ENCODE measurements at regions not wholly inside any gene's neighbourhood (a gene's known extent, or its start where the extent isn't known, plus 50 kb on each side); places are given as distances from the start of the nearest gene placed in this dataset.
"Not testable (repeated sequence)": the region's sequence is repeated elsewhere in the genome, so short reads cannot be mapped to it uniquely, and the experiment has no call there.

GRCh38 chrX:125533352-125533751, 213.7 kb downstream of the TEX13C start:
- TF ChIP-seq CTCF (IDR thresholded peaks at IDR 0.05; ENCODE audit: borderline replicate concordance, insufficient read depth, low read depth, low read length) = no peak

GRCh38 chrX:125544031-125544660, 224.5 kb downstream of the TEX13C start:
- no peak for TF ChIP-seq CTCF (IDR thresholded peaks at IDR 0.05; ENCODE audit: borderline replicate concordance, insufficient read depth, low read depth, low read length)
- no peak overlapping the region for H3K4me3 ChIP-seq (ENCODE audit: low read depth, low read length)

More at GRCh38 chrX:125533352-125533751, 213.7 kb downstream of the TEX13C start:
- no peak overlapping the region for H3K4me3 ChIP-seq (ENCODE audit: low read depth, low read length)

- no peak for TF ChIP-seq CTCF (IDR thresholded peaks at IDR 0.05; ENCODE audit: borderline replicate concordance, insufficient read depth, low read depth, low read length)
- no peak overlapping the region for H3K4me3 ChIP-seq (ENCODE audit: low read depth, low read length)
Observed at GRCh38 chrX:125544856-125545255, 225.2 kb downstream of the TEX13C start.

- no peak for TF ChIP-seq CTCF (IDR thresholded peaks at IDR 0.05; ENCODE audit: borderline replicate concordance, insufficient read depth, low read depth, low read length)
- no peak overlapping the region for H3K4me3 ChIP-seq (ENCODE audit: low read depth, low read length)
Observed at GRCh38 chrX:125577479-125577878, 257.8 kb downstream of the TEX13C start.

GRCh38 chrX:125604448-125604847, 284.8 kb downstream of the TEX13C start:
- H3K4me3 ChIP-seq (ENCODE audit: low read depth, low read length) = no peak overlapping the region
- no peak for TF ChIP-seq CTCF (IDR thresholded peaks at IDR 0.05; ENCODE audit: borderline replicate concordance, insufficient read depth, low read depth, low read length)

- no peak overlapping the region for H3K4me3 ChIP-seq (ENCODE audit: low read depth, low read length)
- no peak for TF ChIP-seq CTCF (IDR thresholded peaks at IDR 0.05; ENCODE audit: borderline replicate concordance, insufficient read depth, low read depth, low read length)
Observed at GRCh38 chrX:125605145-125605544, 285.5 kb downstream of the TEX13C start.

GRCh38 chrX:125614591-125615343, 295.1 kb downstream of the TEX13C start:
- H3K4me3 ChIP-seq (ENCODE audit: low read depth, low read length) = not testable (repeated sequence)
